ENCODE measurements at regions not wholly inside any gene's neighbourhood (a gene's known extent, or its start where the extent isn't known, plus 50 kb on each side); places are given as distances from the start of the nearest gene placed in this dataset.

GRCh38 chr11:70627219-70627618 is 228.9 kb downstream of the CTTN start:
- no peak for DNase-seq
- TF ChIP-seq POLR2A (IDR thresholded peaks at IDR 0.05; ENCODE audit: low read length) = no peak

- TF ChIP-seq POLR2A (IDR thresholded peaks at IDR 0.05; ENCODE audit: low read length) (no peak), GATA1 (IDR thresholded peaks at IDR 0.05; ENCODE audit: low read depth, low read length) (no peak)
- DNase-seq = no peak
Measured at GRCh38 chr11:70628176-70628854, 230.0 kb downstream of the CTTN start.

- no peak for DNase-seq
- TF ChIP-seq GATA1 (IDR thresholded peaks at IDR 0.05; ENCODE audit: low read depth, low read length) = no peak
- TF ChIP-seq POLR2A (IDR thresholded peaks at IDR 0.05; ENCODE audit: low read length) = no peak
Measured at GRCh38 chr11:70628855-70629844, 230.8 kb downstream of the CTTN start.

GRCh38 chr11:70630068-70630467 is 231.7 kb downstream of the CTTN start:
- no peak for DNase-seq
- TF ChIP-seq GATA1 (IDR thresholded peaks at IDR 0.05; ENCODE audit: low read depth, low read length) (no peak), POLR2A (IDR thresholded peaks at IDR 0.05; ENCODE audit: low read length) (no peak)

GRCh38 chr11:70630816-70631623 is 232.7 kb downstream of the CTTN start:
- DNase-seq = no peak
- TF ChIP-seq GATA1 (IDR thresholded peaks at IDR 0.05; ENCODE audit: low read depth, low read length) (no peak), POLR2A (IDR thresholded peaks at IDR 0.05; ENCODE audit: low read length) (no peak)

GRCh38 chr11:70631624-70632047 is 233.3 kb downstream of the CTTN start:
- no peak for DNase-seq
- no peak for TF ChIP-seq POLR2A (IDR thresholded peaks at IDR 0.05; ENCODE audit: low read length)

GRCh38 chr11:70633610-70634009 is 235.3 kb downstream of the CTTN start:
- TF ChIP-seq GATA1 (IDR thresholded peaks at IDR 0.05; ENCODE audit: low read depth, low read length) = no peak
- no peak for TF ChIP-seq POLR2A (IDR thresholded peaks at IDR 0.05; ENCODE audit: low read length)
- no peak for DNase-seq

- no peak for DNase-seq
- no peak for TF ChIP-seq POLR2A (IDR thresholded peaks at IDR 0.05; ENCODE audit: low read length)
- no peak for TF ChIP-seq GATA1 (IDR thresholded peaks at IDR 0.05; ENCODE audit: low read depth, low read length)
Measured at GRCh38 chr11:70636659-70637058, 238.3 kb downstream of the CTTN start.

GRCh38 chr11:70637186-70637800 is 239.0 kb downstream of the CTTN start:
- no peak for TF ChIP-seq GATA1 (IDR thresholded peaks at IDR 0.05; ENCODE audit: low read depth, low read length)
- TF ChIP-seq POLR2A (IDR thresholded peaks at IDR 0.05; ENCODE audit: low read length) = no peak
- DNase-seq = no peak

GRCh38 chr11:70637949-70638583 is 239.7 kb downstream of the CTTN start:
- TF ChIP-seq POLR2A (IDR thresholded peaks at IDR 0.05; ENCODE audit: low read length) = no peak
- DNase-seq = no peak

- TF ChIP-seq GATA1 (IDR thresholded peaks at IDR 0.05; ENCODE audit: low read depth, low read length) = no peak
- TF ChIP-seq POLR2A (IDR thresholded peaks at IDR 0.05; ENCODE audit: low read length) = no peak
- no peak for DNase-seq
Measured at GRCh38 chr11:70640408-70640807, 242.1 kb downstream of the CTTN start.

GRCh38 chr11:70641369-70641768 is 243.0 kb downstream of the CTTN start:
- no peak for DNase-seq
- TF ChIP-seq POLR2A (IDR thresholded peaks at IDR 0.05; ENCODE audit: low read length) = no peak

- no peak for TF ChIP-seq GATA1 (IDR thresholded peaks at IDR 0.05; ENCODE audit: low read depth, low read length)
- TF ChIP-seq POLR2A (IDR thresholded peaks at IDR 0.05; ENCODE audit: low read length) = no peak
- DNase-seq = no peak
Measured at GRCh38 chr11:70642266-70642665, 243.9 kb downstream of the CTTN start.

Data from erythroblast (primary cell).